SK-N-SH treated with all-trans-retinoic acid at 6 μM for 48 hours (cell line): ENCODE measurements at regions not wholly inside any gene's neighbourhood (a gene's known extent, or its start where the extent isn't known, plus 50 kb on each side); places are given as distances from the start of the nearest gene placed in this dataset.

Experiments used
- ATAC-seq: fragments of 200-7000 bp; cut with Tn5 transposase; 3 replicates; pipeline ENCODE4 v1.9.1; 2020; ENCODE audit warnings: mild to moderate bottlenecking, moderate library complexity
- ARNTL ChIP-seq: fragments of 450-650 bp; formaldehyde crosslinking; IDR thresholded peaks from 2 replicates; pipeline ENCODE4 v1.5.0; 2020; ENCODE audit warnings: low read depth, mild to moderate bottlenecking, moderate library complexity, borderline replicate concordance
- BACH2 ChIP-seq: fragments of 250-450 bp; sonication (Bioruptor Pico); IDR thresholded peaks from 2 replicates; pipeline ENCODE4 v1.9.0; 2021; ENCODE audit warnings: mild to moderate bottlenecking, borderline replicate concordance
- CREB5 ChIP-seq: fragments of 250-450 bp; sonication (Bioruptor Pico); IDR thresholded peaks from 2 replicates; pipeline ENCODE4 v1.5.1; 2020; ENCODE audit warnings: low read depth, mild to moderate bottlenecking, moderate library complexity
- CSDC2 ChIP-seq: fragments of 250-450 bp; sonication (Bioruptor Pico); IDR thresholded peaks from 2 replicates; pipeline ENCODE4 v1.5.0; 2020; ENCODE audit warnings: mild to moderate bottlenecking, moderate library complexity
- ESRRG ChIP-seq: fragments of 250-450 bp; sonication (Bioruptor Pico); IDR thresholded peaks from 2 replicates; pipeline ENCODE4 v1.6.1; 2021; ENCODE audit warnings: mild to moderate bottlenecking
- GLIS3 ChIP-seq: fragments of 250-450 bp; sonication (Bioruptor Pico); IDR thresholded peaks from 2 replicates; pipeline ENCODE4 v1.5.0; 2020; ENCODE audit warnings: mild to moderate bottlenecking, moderate library complexity
- RARB ChIP-seq: fragments of 250-450 bp; sonication (Bioruptor Pico); IDR thresholded peaks from 2 replicates; pipeline ENCODE4 v1.8.0; 2021; ENCODE audit warnings: mild to moderate bottlenecking, moderate library complexity
- SNAI2 ChIP-seq: fragments of 250-450 bp; sonication (Bioruptor Pico); IDR thresholded peaks from 2 replicates; pipeline ENCODE4 v1.5.0; 2020; ENCODE audit warnings: mild to moderate bottlenecking, moderate library complexity
- TCF4 ChIP-seq: fragments of 250-450 bp; sonication (Bioruptor Pico); IDR thresholded peaks from 2 replicates; pipeline ENCODE4 v1.8.0; 2021; ENCODE audit warnings: mild to moderate bottlenecking, moderate library complexity, borderline replicate concordance
- TOX ChIP-seq: fragments of 250-450 bp; sonication (Bioruptor Pico); IDR thresholded peaks from 2 replicates; pipeline ENCODE4 v1.8.0; 2021; ENCODE audit warnings: mild to moderate bottlenecking, moderate library complexity, borderline replicate concordance
- TSHZ2 ChIP-seq: fragments of 250-450 bp; sonication (Bioruptor Pico); IDR thresholded peaks from 2 replicates; pipeline ENCODE4 v1.5.0; 2020; ENCODE audit warnings: mild to moderate bottlenecking, moderate library complexity
- ZC3H10 ChIP-seq: fragments of 250-450 bp; sonication (Bioruptor Pico); IDR thresholded peaks from 2 replicates; pipeline ENCODE4 v1.5.1; 2021; ENCODE audit warnings: mild to moderate bottlenecking, moderate library complexity
- ZFP3 ChIP-seq: fragments of 250-450 bp; sonication (Bioruptor Pico); IDR thresholded peaks from 2 replicates; pipeline ENCODE4 v1.5.0; 2020; ENCODE audit warnings: mild to moderate bottlenecking, moderate library complexity
- ZFP30 ChIP-seq: fragments of 450-650 bp; formaldehyde crosslinking; IDR thresholded peaks from 2 replicates; pipeline ENCODE4 v1.5.0; 2022; ENCODE audit warnings: mild to moderate bottlenecking, moderate library complexity
- ZNF565 ChIP-seq: fragments of 450-650 bp; formaldehyde crosslinking; conservative IDR thresholded peaks from 2 replicates; pipeline ENCODE4 v1.5.0; 2020; ENCODE audit warnings: low read depth, mild to moderate bottlenecking, moderate library complexity
- ZNF70 ChIP-seq: fragments of 450-650 bp; formaldehyde crosslinking; IDR thresholded peaks from 2 replicates; pipeline ENCODE4 v1.5.0; 2020; ENCODE audit warnings: mild to moderate bottlenecking, moderate library complexity
- ZNF8 ChIP-seq: fragments of 450-650 bp; formaldehyde crosslinking; IDR thresholded peaks from 2 replicates; pipeline ENCODE4 v1.5.0; 2020; ENCODE audit warnings: mild to moderate bottlenecking, moderate library complexity
- TF ChIP-seq, protein P1 (sequence below): fragments of 250-450 bp; sonication (Bioruptor Pico); IDR thresholded peaks from 2 replicates; pipeline ENCODE4 v1.8.0; 2021; ENCODE audit warnings: low read depth, mild to moderate bottlenecking, moderate library complexity, borderline replicate concordance
- TF ChIP-seq, protein P2 (sequence below): fragments of 250-450 bp; sonication (Bioruptor Pico); IDR thresholded peaks from 2 replicates; pipeline ENCODE4 v1.8.0; 2020; ENCODE audit warnings: mild to moderate bottlenecking, moderate library complexity, borderline replicate concordance
- TF ChIP-seq, protein P3 (sequence below): fragments of 250-450 bp; sonication (Bioruptor Pico); IDR thresholded peaks from 2 replicates; pipeline ENCODE4 v1.5.1; 2021; ENCODE audit warnings: mild to moderate bottlenecking, moderate library complexity

- no peak for ATAC-seq
- TF ChIP-seq TOX (CRISPR knock-in tag), result no peak
- no peak for TF ChIP-seq GLIS3
- TF ChIP-seq ZNF70, result no peak
- no peak for TF ChIP-seq ZFP30 (CRISPR knock-in tag)
- no peak for TF ChIP-seq ESRRG (CRISPR knock-in tag)
- TF ChIP-seq CREB5 (CRISPR knock-in tag), result no peak
- TF ChIP-seq SNAI2 (CRISPR knock-in tag), result no peak
- no peak for TF ChIP-seq TSHZ2
- no peak for TF ChIP-seq ZNF8 (CRISPR knock-in tag)
- TF ChIP-seq BACH2, result no peak
- no peak for TF ChIP-seq CSDC2 (CRISPR knock-in tag)
- TF ChIP-seq, protein P1, sequence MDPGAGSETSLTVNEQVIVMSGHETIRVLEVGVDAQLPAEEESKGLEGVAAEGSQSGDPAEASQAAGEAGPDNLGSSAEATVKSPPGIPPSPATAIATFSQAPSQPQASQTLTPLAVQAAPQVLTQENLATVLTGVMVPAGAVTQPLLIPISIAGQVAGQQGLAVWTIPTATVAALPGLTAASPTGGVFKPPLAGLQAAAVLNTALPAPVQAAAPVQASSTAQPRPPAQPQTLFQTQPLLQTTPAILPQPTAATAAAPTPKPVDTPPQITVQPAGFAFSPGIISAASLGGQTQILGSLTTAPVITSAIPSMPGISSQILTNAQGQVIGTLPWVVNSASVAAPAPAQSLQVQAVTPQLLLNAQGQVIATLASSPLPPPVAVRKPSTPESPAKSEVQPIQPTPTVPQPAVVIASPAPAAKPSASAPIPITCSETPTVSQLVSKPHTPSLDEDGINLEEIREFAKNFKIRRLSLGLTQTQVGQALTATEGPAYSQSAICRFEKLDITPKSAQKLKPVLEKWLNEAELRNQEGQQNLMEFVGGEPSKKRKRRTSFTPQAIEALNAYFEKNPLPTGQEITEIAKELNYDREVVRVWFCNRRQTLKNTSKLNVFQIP (CRISPR knock-in tag), result no peak
Observed at GRCh38 chr20:57819291-57819690, 109.5 kb upstream of the PMEPA1 start.

DNA sequence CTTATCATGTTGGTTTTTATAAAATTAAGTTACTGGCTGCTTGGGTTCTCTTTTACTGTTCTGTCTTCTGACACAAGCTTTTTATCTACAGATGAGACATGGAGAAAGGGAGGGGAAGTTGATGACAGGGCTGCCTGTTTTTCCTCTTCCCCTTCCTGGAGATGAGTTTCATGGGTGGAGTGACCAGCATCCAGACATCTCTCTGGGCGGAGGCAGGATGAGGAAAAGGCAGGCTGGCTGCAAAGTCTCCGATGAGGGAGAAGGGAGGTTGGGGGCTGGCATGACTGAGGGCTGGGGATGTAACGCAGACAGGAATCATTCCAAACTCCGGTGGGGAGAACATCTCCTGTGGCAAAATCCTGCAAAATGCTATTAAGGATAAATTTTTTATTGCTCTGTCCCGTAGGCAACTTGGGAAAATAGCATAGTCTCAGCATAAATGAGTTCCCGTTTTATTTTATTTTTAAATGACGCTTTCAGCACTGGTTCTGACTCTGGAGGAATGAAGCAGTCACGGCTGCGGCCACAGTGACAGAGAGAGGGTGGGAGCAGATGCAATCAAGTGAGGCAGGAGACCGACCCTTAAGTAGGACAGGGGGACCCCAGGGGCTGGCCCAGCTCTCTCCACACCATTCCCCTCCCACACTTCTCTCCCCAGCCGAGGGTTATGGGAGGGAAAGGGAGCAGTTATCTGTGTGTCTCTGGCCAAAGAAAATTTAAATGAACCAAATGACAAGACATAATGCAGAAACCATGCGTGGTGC is 108.8 kb upstream of the PMEPA1 start:
- no peak for ATAC-seq
- no peak for TF ChIP-seq BACH2
- TF ChIP-seq TCF4, result no peak
- TF ChIP-seq ZFP30 (CRISPR knock-in tag), result no peak
- no peak for TF ChIP-seq ZC3H10 (CRISPR knock-in tag)
- TF ChIP-seq RARB (CRISPR knock-in tag), result no peak
- TF ChIP-seq, protein P2, sequence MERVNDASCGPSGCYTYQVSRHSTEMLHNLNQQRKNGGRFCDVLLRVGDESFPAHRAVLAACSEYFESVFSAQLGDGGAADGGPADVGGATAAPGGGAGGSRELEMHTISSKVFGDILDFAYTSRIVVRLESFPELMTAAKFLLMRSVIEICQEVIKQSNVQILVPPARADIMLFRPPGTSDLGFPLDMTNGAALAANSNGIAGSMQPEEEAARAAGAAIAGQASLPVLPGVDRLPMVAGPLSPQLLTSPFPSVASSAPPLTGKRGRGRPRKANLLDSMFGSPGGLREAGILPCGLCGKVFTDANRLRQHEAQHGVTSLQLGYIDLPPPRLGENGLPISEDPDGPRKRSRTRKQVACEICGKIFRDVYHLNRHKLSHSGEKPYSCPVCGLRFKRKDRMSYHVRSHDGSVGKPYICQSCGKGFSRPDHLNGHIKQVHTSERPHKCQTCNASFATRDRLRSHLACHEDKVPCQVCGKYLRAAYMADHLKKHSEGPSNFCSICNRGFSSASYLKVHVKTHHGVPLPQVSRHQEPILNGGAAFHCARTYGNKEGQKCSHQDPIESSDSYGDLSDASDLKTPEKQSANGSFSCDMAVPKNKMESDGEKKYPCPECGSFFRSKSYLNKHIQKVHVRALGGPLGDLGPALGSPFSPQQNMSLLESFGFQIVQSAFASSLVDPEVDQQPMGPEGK (CRISPR knock-in tag), result no peak
- TF ChIP-seq, protein P1 (CRISPR knock-in tag), result no peak
- no peak for TF ChIP-seq ZNF565
- no peak for TF ChIP-seq GLIS3
- no peak for TF ChIP-seq ZNF70
- no peak for TF ChIP-seq CSDC2 (CRISPR knock-in tag)
- TF ChIP-seq, protein P3, sequence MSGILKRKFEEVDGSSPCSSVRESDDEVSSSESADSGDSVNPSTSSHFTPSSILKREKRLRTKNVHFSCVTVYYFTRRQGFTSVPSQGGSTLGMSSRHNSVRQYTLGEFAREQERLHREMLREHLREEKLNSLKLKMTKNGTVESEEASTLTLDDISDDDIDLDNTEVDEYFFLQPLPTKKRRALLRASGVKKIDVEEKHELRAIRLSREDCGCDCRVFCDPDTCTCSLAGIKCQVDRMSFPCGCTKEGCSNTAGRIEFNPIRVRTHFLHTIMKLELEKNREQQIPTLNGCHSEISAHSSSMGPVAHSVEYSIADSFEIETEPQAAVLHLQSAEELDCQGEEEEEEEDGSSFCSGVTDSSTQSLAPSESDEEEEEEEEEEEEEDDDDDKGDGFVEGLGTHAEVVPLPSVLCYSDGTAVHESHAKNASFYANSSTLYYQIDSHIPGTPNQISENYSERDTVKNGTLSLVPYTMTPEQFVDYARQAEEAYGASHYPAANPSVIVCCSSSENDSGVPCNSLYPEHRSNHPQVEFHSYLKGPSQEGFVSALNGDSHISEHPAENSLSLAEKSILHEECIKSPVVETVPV (CRISPR knock-in tag), result no peak
- no peak for TF ChIP-seq ZFP3 (CRISPR knock-in tag)
- no peak for TF ChIP-seq ARNTL (CRISPR knock-in tag)
- no peak for TF ChIP-seq SNAI2 (CRISPR knock-in tag)
- TF ChIP-seq, all 23 proteins: peak for 0
